DND-41 (cell line): ENCODE measurements at regions not wholly inside any gene's neighbourhood (a gene's known extent, or its start where the extent isn't known, plus 50 kb on each side); places are given as distances from the start of the nearest gene placed in this dataset.

Experiments
- ATAC-seq: fragments of 200-7000 bp; cut with Tn5 transposase; 3 replicates; pipeline ENCODE4 v1.9.1; 2021; ENCODE audit warnings: low read depth; ENCODE audit not compliant: insufficient read depth
- DNase-seq: peaks from one replicate; pipeline ENCODE4 v3.0.0-alpha.2; 2020
- H2AFZ ChIP-seq: 2 replicates; pipeline ENCODE4 v1.6.0; 2012; ENCODE audit warnings: low read depth, low read length
- H3K27ac ChIP-seq: 2 replicates; pipeline ENCODE4 v1.5.1; 2012; ENCODE audit warnings: low read length, inconsistent platforms
- H3K27me3 ChIP-seq: fragments of 200-600 bp; sonication (generic); 2 replicates; pipeline ENCODE4 v1.6.0; 2012; ENCODE audit warnings: low read length, mild to moderate bottlenecking, inconsistent platforms; ENCODE audit not compliant: insufficient read depth, poor library complexity
- H3K36me3 ChIP-seq: 2 replicates; pipeline ENCODE4 v1.5.1; 2012; ENCODE audit warnings: low read length, inconsistent platforms; ENCODE audit not compliant: insufficient read depth
- H3K4me1 ChIP-seq: 2 replicates; pipeline ENCODE4 v1.5.1; 2012; ENCODE audit warnings: mild to moderate bottlenecking, low read length; ENCODE audit not compliant: insufficient read depth
- H3K4me2 ChIP-seq: 2 replicates; pipeline ENCODE4 v1.6.0; 2012; ENCODE audit warnings: mild to moderate bottlenecking, moderate library complexity, low read length, inconsistent platforms; ENCODE audit not compliant: insufficient read depth
- H3K4me3 ChIP-seq, 2 experiments: fragments of 200-600 bp in 1 of 2; shearing (Covaris generic) in 1 of 2; 2 replicates each; pipeline ENCODE4 v1.5.1; 2012 to 2016; ENCODE audit warnings: inconsistent platforms in 2 of 2, low read length in 2 of 2, mild to moderate bottlenecking in 2 of 2, low read depth in 1 of 2, moderate library complexity in 1 of 2
- H3K79me2 ChIP-seq: 2 replicates; pipeline ENCODE4 v1.6.0; 2012; ENCODE audit warnings: low read length, inconsistent platforms; ENCODE audit not compliant: insufficient read depth
- H3K9ac ChIP-seq: 2 replicates; pipeline ENCODE4 v1.6.0; 2012; ENCODE audit warnings: low read depth, mild to moderate bottlenecking, inconsistent platforms, low read length, moderate library complexity
- H3K9me3 ChIP-seq: 2 replicates; pipeline ENCODE4 v1.5.1; 2012; ENCODE audit warnings: low read length, moderate library complexity, mild to moderate bottlenecking, inconsistent platforms; ENCODE audit not compliant: insufficient read depth, severe bottlenecking
- H4K20me1 ChIP-seq: 2 replicates; pipeline ENCODE4 v1.6.0; 2012; ENCODE audit warnings: low read length; ENCODE audit not compliant: insufficient read depth
- EZH2 ChIP-seq: IDR thresholded peaks from 3 replicates; pipeline ENCODE4 v1.6.1; 2012; ENCODE audit warnings: borderline replicate concordance, low read depth, mild to moderate bottlenecking, moderate library complexity, low read length, inconsistent platforms; ENCODE audit not compliant: severe bottlenecking
- TF ChIP-seq, protein P1 (sequence below): IDR thresholded peaks from 2 replicates; pipeline ENCODE4 v1.5.1; 2012; ENCODE audit warnings: borderline replicate concordance, low read length, moderate library complexity, mild to moderate bottlenecking; ENCODE audit not compliant: poor library complexity, severe bottlenecking; ENCODE audit errors: extremely low read depth

DNA sequence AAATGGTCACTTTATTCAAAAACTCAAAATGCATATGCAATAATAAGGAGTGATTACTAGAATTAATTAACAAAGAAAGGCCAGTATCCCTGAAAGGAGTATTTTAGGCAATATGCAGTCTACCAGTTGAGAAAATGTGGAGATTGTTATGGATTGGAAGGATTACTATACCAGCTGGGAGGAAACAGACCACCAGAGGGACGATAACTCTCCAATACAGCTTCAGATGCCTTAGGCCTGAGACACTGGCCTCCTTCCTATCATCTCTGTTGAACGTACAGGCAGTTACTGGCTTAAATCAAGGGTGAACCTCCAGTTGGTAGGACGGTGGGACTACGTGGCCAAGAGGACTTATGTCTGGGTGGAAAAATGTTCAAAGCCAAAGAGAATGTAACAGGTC, 336.4 kb upstream of the EPHA4 start:
- Histone ChIP-seq H3K4me1 (no peaks in the 10 kb centered on the region), H2AFZ (no peak overlapping the region), H3K9ac (no peak overlapping the region), H3K36me3 (no peaks in the 10 kb centered on the region), H3K27me3 (no peaks in the 10 kb centered on the region), H3K27ac (no peak overlapping the region), H3K79me2 (no peaks in the 10 kb centered on the region), H3K4me3 (no peak overlapping the region), H3K4me2 (no peak overlapping the region), H4K20me1 (no peaks in the 10 kb centered on the region), H3K9me3 (no peaks in the 10 kb centered on the region)
- DNase-seq (no peak), ATAC-seq (no peak)
- TF ChIP-seq, protein P1, sequence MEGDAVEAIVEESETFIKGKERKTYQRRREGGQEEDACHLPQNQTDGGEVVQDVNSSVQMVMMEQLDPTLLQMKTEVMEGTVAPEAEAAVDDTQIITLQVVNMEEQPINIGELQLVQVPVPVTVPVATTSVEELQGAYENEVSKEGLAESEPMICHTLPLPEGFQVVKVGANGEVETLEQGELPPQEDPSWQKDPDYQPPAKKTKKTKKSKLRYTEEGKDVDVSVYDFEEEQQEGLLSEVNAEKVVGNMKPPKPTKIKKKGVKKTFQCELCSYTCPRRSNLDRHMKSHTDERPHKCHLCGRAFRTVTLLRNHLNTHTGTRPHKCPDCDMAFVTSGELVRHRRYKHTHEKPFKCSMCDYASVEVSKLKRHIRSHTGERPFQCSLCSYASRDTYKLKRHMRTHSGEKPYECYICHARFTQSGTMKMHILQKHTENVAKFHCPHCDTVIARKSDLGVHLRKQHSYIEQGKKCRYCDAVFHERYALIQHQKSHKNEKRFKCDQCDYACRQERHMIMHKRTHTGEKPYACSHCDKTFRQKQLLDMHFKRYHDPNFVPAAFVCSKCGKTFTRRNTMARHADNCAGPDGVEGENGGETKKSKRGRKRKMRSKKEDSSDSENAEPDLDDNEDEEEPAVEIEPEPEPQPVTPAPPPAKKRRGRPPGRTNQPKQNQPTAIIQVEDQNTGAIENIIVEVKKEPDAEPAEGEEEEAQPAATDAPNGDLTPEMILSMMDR: no peak
- TF ChIP-seq EZH2: no peak

DNA sequence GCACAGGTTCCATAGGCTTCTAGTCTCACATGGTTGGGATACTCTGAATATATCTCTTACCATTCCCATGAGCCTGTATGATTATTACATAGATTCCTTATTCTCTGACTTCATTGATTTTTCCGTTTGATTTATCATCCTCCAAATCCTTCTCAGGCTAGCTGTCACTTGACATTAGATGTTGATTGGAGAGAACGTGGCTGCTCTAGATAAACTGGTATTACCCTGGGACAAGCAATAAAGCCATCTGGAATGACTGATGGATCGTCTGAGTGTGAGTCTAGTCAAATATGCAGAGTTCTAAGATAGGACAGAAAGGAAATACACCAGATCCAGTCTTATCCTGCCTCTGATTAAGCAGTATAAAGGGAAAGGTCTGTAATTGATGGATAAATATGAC, 325.6 kb upstream of the EPHA4 start:
- no peak overlapping the region for H2AFZ ChIP-seq
- H3K27me3 ChIP-seq: no peaks in the 10 kb centered on the region
- no peaks in the 10 kb centered on the region for H4K20me1 ChIP-seq
- TF ChIP-seq, protein P1: no peak
- no peak for TF ChIP-seq EZH2
- H3K4me3 ChIP-seq: no peak overlapping the region
- no peaks in the 10 kb centered on the region for H3K9me3 ChIP-seq
- no peak overlapping the region for H3K9ac ChIP-seq
- DNase-seq (no peak), ATAC-seq (no peak)
- no peak overlapping the region for H3K4me2 ChIP-seq
- no peaks in the 10 kb centered on the region for H3K4me1 ChIP-seq
- H3K79me2 ChIP-seq: no peaks in the 10 kb centered on the region
- no peaks in the 10 kb centered on the region for H3K36me3 ChIP-seq
- no peak overlapping the region for H3K27ac ChIP-seq

DNA sequence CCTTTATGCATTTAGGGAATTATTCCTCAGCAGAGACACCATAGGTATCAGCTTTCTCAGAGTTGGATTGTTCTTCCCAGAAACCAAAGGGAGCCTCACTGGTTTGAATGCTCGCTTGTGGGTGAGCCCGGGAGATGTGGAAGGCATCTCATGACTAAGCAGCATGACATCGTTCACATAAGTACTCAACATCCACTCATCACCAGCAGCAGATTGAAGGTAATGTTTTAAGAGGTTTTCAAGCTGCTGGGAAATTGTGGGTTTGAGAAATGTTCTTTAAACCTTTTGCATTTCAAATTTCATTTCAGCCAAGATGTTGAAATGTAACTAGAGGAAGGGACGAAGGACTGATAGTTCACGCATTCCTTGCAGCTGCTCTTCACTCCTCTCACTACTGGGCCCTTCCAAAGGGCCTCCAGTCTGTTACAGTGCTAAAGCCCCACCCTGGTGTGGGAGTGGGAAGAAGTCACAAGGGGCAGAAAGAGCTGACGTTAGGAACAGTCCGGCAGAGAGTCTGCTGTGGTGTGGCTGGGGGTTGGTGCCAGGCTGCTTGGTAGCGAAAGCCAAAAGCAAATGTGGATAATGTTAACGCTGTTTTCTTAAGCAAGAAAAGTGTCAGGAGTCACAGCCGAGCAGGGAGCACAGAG, 324.5 kb upstream of the EPHA4 start:
- H3K36me3 ChIP-seq: no peaks in the 10 kb centered on the region
- H3K4me1 ChIP-seq: no peaks in the 10 kb centered on the region
- H4K20me1 ChIP-seq: no peaks in the 10 kb centered on the region
- H3K4me3 ChIP-seq: no peak overlapping the region
- no peak overlapping the region for H3K9ac ChIP-seq
- H3K27me3 ChIP-seq: no peaks in the 10 kb centered on the region
- no peak overlapping the region for H2AFZ ChIP-seq
- TF ChIP-seq, protein P1: no peak
- no peak for TF ChIP-seq EZH2
- H3K4me2 ChIP-seq: no peak overlapping the region
- no peak overlapping the region for H3K27ac ChIP-seq
- H3K9me3 ChIP-seq: no peaks in the 10 kb centered on the region
- ATAC-seq (no peak), DNase-seq (no peak)
- no peaks in the 10 kb centered on the region for H3K79me2 ChIP-seq
